Natural killer cell (primary cell): ENCODE measurements at regions not wholly inside any gene's neighbourhood (a gene's known extent, or its start where the extent isn't known, plus 50 kb on each side); places are given as distances from the start of the nearest gene placed in this dataset.
"Not testable (repeated sequence)": the region's sequence is repeated elsewhere in the genome, so short reads cannot be mapped to it uniquely, and the experiment has no call there.

ENCODE experiments used
- ATAC-seq, 3 donors: fragments of 150-1000 bp in 2 of 3; fragments of 200-7000 bp in 1 of 3; cut with Tn5 transposase; 1 replicate in 1 of 3; 2 replicates in 2 of 3; pipeline ENCODE4 v1.10.0; 2021; ENCODE audit warnings: mild to moderate bottlenecking in 2 of 3, moderate library complexity in 2 of 3
- DNase-seq, 2 donors: peaks; one replicate each; pipeline versions ENCODE4 v3.0.0 to v3.0.0-alpha.2; 2013 to 2021; ENCODE audit warnings: mixed read lengths in 1 of 2
- H3K27ac ChIP-seq: one replicate; pipeline ENCODE4 v1.5.1; 2013; ENCODE audit warnings: mild to moderate bottlenecking, low read length
- H3K27me3 ChIP-seq: one replicate; pipeline ENCODE4 v1.6.1; 2013; ENCODE audit warnings: low read length; ENCODE audit not compliant: control insufficient read depth, insufficient read depth
- H3K36me3 ChIP-seq: one replicate; pipeline ENCODE4 v1.6.1; 2013; ENCODE audit warnings: low read length; ENCODE audit not compliant: control insufficient read depth, insufficient read depth
- H3K4me1 ChIP-seq: one replicate; pipeline ENCODE4 v1.6.1; 2013; ENCODE audit warnings: low read length; ENCODE audit not compliant: control insufficient read depth, insufficient read depth
- H3K4me3 ChIP-seq: one replicate; pipeline ENCODE4 v1.5.1; 2013; ENCODE audit warnings: low read length
- H3K9me3 ChIP-seq: one replicate; pipeline ENCODE4 v1.6.1; 2013; ENCODE audit warnings: low read length; ENCODE audit not compliant: control insufficient read depth, insufficient read depth
- H3K27ac Mint-ChIP-seq, 2 donors: one replicate each; pipeline ENCODE4 v1.8.0; 2022; ENCODE audit warnings: mild to moderate bottlenecking in 2 of 2, mixed read lengths in 2 of 2, moderate library complexity in 1 of 2
- H3K27me3 Mint-ChIP-seq, 2 donors: one replicate each; pipeline ENCODE4 v1.8.0; 2022; ENCODE audit warnings: low read depth in 2 of 2, mixed read lengths in 2 of 2
- H3K36me3 Mint-ChIP-seq: one replicate; pipeline ENCODE4 v1.8.0; 2022; ENCODE audit warnings: mixed read lengths
- H3K4me1 Mint-ChIP-seq, 2 donors: one replicate each; pipeline ENCODE4 v1.8.0; 2022; ENCODE audit warnings: mixed read lengths in 2 of 2
- H3K4me3 Mint-ChIP-seq: one replicate; pipeline ENCODE4 v1.8.0; 2022; ENCODE audit warnings: mild to moderate bottlenecking, moderate library complexity, mixed read lengths
- H3K9me3 Mint-ChIP-seq, 2 donors: one replicate each; pipeline ENCODE4 v1.8.0; 2022; ENCODE audit warnings: mixed read lengths in 2 of 2
- CTCF ChIP-seq: fragments of 200-600 bp; IDR thresholded peaks from one replicate; pipeline ENCODE4 v1.8.0; 2022; ENCODE audit warnings: antibody characterized with exemption
- WGBS: methylation state at CpG from one replicate; pipeline ENCODE4 v1.1.7; 2013; ENCODE audit warnings: missing lambda C conversion rate; ENCODE audit not compliant: insufficient coverage; 5-methylcytosine and 5-hydroxymethylcytosine counted together
- intact Hi-C: fragments of 100-400 bp; cut with micrococcal nuclease; formaldehyde crosslinking; loops from one replicate; pipeline ENCODE4 v1.14.2; 2022

GRCh38 chr12:27163048-27163715 lies 80.8 kb upstream of the C12orf71 start:
- no peak for ATAC-seq
- H3K4me3 Mint-ChIP-seq: no peak overlapping the region
- intact Hi-C loops: no loop called here
- H3K4me1 Mint-ChIP-seq: no peaks in the 10 kb centered on the region
- no peak for TF ChIP-seq CTCF
- no peaks in the 10 kb centered on the region for H3K36me3 Mint-ChIP-seq
- Histone ChIP-seq H3K27ac (no peak overlapping the region), H3K27me3 (no peaks in the 10 kb centered on the region), H3K9me3 (no peaks in the 10 kb centered on the region), H3K4me3 (no peak overlapping the region), H3K36me3 (no peaks in the 10 kb centered on the region), H3K4me1 (no peaks in the 10 kb centered on the region)
- no peaks in the 10 kb centered on the region for H3K9me3 Mint-ChIP-seq
- no peak overlapping the region for H3K27ac Mint-ChIP-seq
- WGBS: 89% methylated on average over 3 of the region's 3 CpGs
- H3K27me3 Mint-ChIP-seq: no peaks in the 10 kb centered on the region
- no peak for DNase-seq

- TF ChIP-seq CTCF: no peak
- no peaks in the 10 kb centered on the region for H3K4me1 Mint-ChIP-seq
- DNase-seq (no peak), ATAC-seq (no peak)
- no peaks in the 10 kb centered on the region for H3K4me1 ChIP-seq
- H3K27ac Mint-ChIP-seq: no peak overlapping the region
- H3K27ac ChIP-seq: no peak overlapping the region
- H3K27me3 ChIP-seq: no peaks in the 10 kb centered on the region
- H3K4me3 Mint-ChIP-seq: no peak overlapping the region
- H3K36me3 Mint-ChIP-seq: no peaks in the 10 kb centered on the region
- WGBS: 100% methylated on average over 1 of the region's 1 CpG
- H3K27me3 Mint-ChIP-seq: peaks cover 0 to 3% of the 10 kb centered on the region in 2 donors
- H3K36me3 ChIP-seq: no peaks in the 10 kb centered on the region
- H3K9me3 Mint-ChIP-seq: no peaks in the 10 kb centered on the region
- H3K9me3 ChIP-seq: no peaks in the 10 kb centered on the region
- intact Hi-C loops: no loop called here
- H3K4me3 ChIP-seq: no peak overlapping the region
Observed at GRCh38 chr12:27163894-27164293, 80.2 kb upstream of the STK38L start.

GRCh38 chr12:27164330-27165040 lies 79.6 kb upstream of the STK38L start:
- no peaks in the 10 kb centered on the region for H3K36me3 Mint-ChIP-seq
- no peaks in the 10 kb centered on the region for H3K9me3 ChIP-seq
- no peaks in the 10 kb centered on the region for H3K27me3 ChIP-seq
- H3K9me3 Mint-ChIP-seq: no peaks in the 10 kb centered on the region
- no peak overlapping the region for H3K4me3 ChIP-seq
- peaks cover 0 to 3% of the 10 kb centered on the region in 2 donors for H3K27me3 Mint-ChIP-seq
- WGBS: 77% methylated on average over 1 of the region's 2 CpGs
- DNase-seq (no peak), ATAC-seq (no peak)
- no peaks in the 10 kb centered on the region for H3K4me1 Mint-ChIP-seq
- H3K27ac Mint-ChIP-seq: no peak overlapping the region
- no peaks in the 10 kb centered on the region for H3K36me3 ChIP-seq
- intact Hi-C loops: no loop called here
- TF ChIP-seq CTCF: no peak
- no peak overlapping the region for H3K4me3 Mint-ChIP-seq
- H3K4me1 ChIP-seq: no peaks in the 10 kb centered on the region
- no peak overlapping the region for H3K27ac ChIP-seq

- ATAC-seq, H3K27ac Mint-ChIP-seq, H3K27ac ChIP-seq, H3K4me1 Mint-ChIP-seq, H3K4me1 ChIP-seq, H3K36me3 ChIP-seq, H3K36me3 Mint-ChIP-seq, H3K4me3 ChIP-seq, H3K9me3 Mint-ChIP-seq, DNase-seq, H3K9me3 ChIP-seq, H3K27me3 Mint-ChIP-seq, intact Hi-C loops, H3K27me3 ChIP-seq, H3K4me3 Mint-ChIP-seq: not testable (repeated sequence)
- no CpG with 5 or more reads among the region's 1 CpG for whole genome bisulfite sequencing
Observed at GRCh38 chr12:27165958-27166357, 78.1 kb upstream of the STK38L start.

- H3K9me3 ChIP-seq, H3K4me3 ChIP-seq, intact Hi-C loops, ATAC-seq, DNase-seq, H3K27me3 Mint-ChIP-seq, H3K27ac ChIP-seq, H3K9me3 Mint-ChIP-seq, H3K36me3 Mint-ChIP-seq, H3K4me1 ChIP-seq, H3K27me3 ChIP-seq, H3K4me3 Mint-ChIP-seq, H3K36me3 ChIP-seq, H3K27ac Mint-ChIP-seq, H3K4me1 Mint-ChIP-seq: not testable (repeated sequence)
- WGBS: 91% methylated on average over 3 of the region's 3 CpGs
Observed at GRCh38 chr12:27171494-27171893, 72.6 kb upstream of the STK38L start.
